ENCODE measurements at regions not wholly inside any gene's neighbourhood (a gene's known extent, or its start where the extent isn't known, plus 50 kb on each side); places are given as distances from the start of the nearest gene placed in this dataset.

GRCh38 chr18:3330622-3331021 lies 68.7 kb downstream of the MYL12B start:
- TF ChIP-seq CTCF (IDR thresholded peaks at IDR 0.05; ENCODE audit: low read depth, low read length): no peak
- no peak for TF ChIP-seq POLR2A (IDR thresholded peaks at IDR 0.05; ENCODE audit: extremely low read depth, insufficient read length)
- TF ChIP-seq MAX (IDR thresholded peaks at IDR 0.05; ENCODE audit: low read depth, low read length): no peak

Data from NB4 (cell line).